CD4-positive, alpha-beta T cell (primary cell): ENCODE measurements at regions not wholly inside any gene's neighbourhood (a gene's known extent, or its start where the extent isn't known, plus 50 kb on each side); places are given as distances from the start of the nearest gene placed in this dataset.

Experiments used
- ATAC-seq: fragments of 200-7000 bp; cut with Tn5 transposase; one replicate; pipeline ENCODE4 v1.10.0; 2022; ENCODE audit warnings: mild to moderate bottlenecking; ENCODE audit not compliant: poor library complexity
- CTCF ChIA-PET: fragments of 350-600 bp; sonication (Branson Sonifier 250); formaldehyde crosslinking; loops from one replicate; lab custom pipeline; 2021; ENCODE audit warnings: antibody characterized with exemption, inconsistent platforms; lab: Charles Lee
- POLR2A ChIA-PET: fragments of 350-600 bp; sonication (Branson Sonifier 250); formaldehyde crosslinking; loops from one replicate; lab custom pipeline; 2021; ENCODE audit warnings: antibody characterized with exemption, inconsistent platforms; lab: Charles Lee
- DNase-seq, 14 experiments: peaks; one replicate each; pipeline ENCODE4 v3.0.0-alpha.2; 2013 to 2020; ENCODE audit warnings: mixed read lengths in 2 of 14
- H3K27ac ChIP-seq, 2 donors: one replicate each; pipeline versions ENCODE4 v1.5.1 to v1.7.0; 2013; ENCODE audit warnings: low read length in 2 of 2, low read depth in 1 of 2, mild to moderate bottlenecking in 1 of 2
- H3K27me3 ChIP-seq, 2 experiments: 1 replicate in 1 of 2; 2 replicates in 1 of 2; pipeline versions ENCODE4 v1.6.1 to v1.7.0; 2013; ENCODE audit warnings: low read length in 2 of 2, control low read depth in 1 of 2, mild to moderate bottlenecking in 1 of 2, moderate library complexity in 1 of 2; ENCODE audit not compliant: insufficient read depth in 2 of 2, control insufficient read depth in 1 of 2
- H3K36me3 ChIP-seq: one replicate; pipeline ENCODE4 v1.6.1; 2013; ENCODE audit warnings: low read length, control low read depth; ENCODE audit not compliant: insufficient read depth
- H3K4me1 ChIP-seq: one replicate; pipeline ENCODE4 v1.6.1; 2013; ENCODE audit warnings: low read length, control low read depth; ENCODE audit not compliant: insufficient read depth
- H3K4me3 ChIP-seq: one replicate; pipeline ENCODE4 v1.5.1; 2013; ENCODE audit warnings: mild to moderate bottlenecking, low read length, moderate library complexity
- H3K9me3 ChIP-seq, 2 experiments: 1 replicate in 1 of 2; 2 replicates in 1 of 2; pipeline versions ENCODE4 v1.6.1 to v1.7.0; 2013; ENCODE audit warnings: low read length in 2 of 2, mild to moderate bottlenecking in 2 of 2, control low read depth in 1 of 2, moderate library complexity in 1 of 2; ENCODE audit not compliant: control insufficient read depth in 1 of 2, insufficient read depth in 1 of 2
- H3K27ac Mint-ChIP-seq: one replicate; pipeline ENCODE4 v1.8.0; 2020; ENCODE audit warnings: mixed read lengths
- H3K27me3 Mint-ChIP-seq: one replicate; pipeline ENCODE4 v1.8.0; 2021; ENCODE audit warnings: mixed read lengths
- H3K36me3 Mint-ChIP-seq: one replicate; pipeline ENCODE4 v1.8.0; 2021; ENCODE audit warnings: low read depth, mixed read lengths
- H3K4me1 Mint-ChIP-seq: one replicate; pipeline ENCODE4 v1.8.0; 2021; ENCODE audit warnings: low read depth, mixed read lengths
- H3K4me3 Mint-ChIP-seq: one replicate; pipeline ENCODE4 v1.8.0; 2020; ENCODE audit warnings: mild to moderate bottlenecking, mixed read lengths
- H3K9me3 Mint-ChIP-seq: one replicate; pipeline ENCODE4 v1.8.0; 2020; ENCODE audit warnings: mixed read lengths
- CTCF ChIP-seq: fragments of 200-600 bp; IDR thresholded peaks from one replicate; pipeline ENCODE4 v1.8.0; 2022; ENCODE audit warnings: antibody characterized with exemption, mild to moderate bottlenecking
- intact Hi-C, 2 experiments: fragments of 100-400 bp; cut with DNase I in 1 of 2; cut with micrococcal nuclease in 1 of 2; formaldehyde crosslinking; loops; one replicate each; pipeline versions ENCODE4 v1.15.1 to v1.9.0; 2023 to 2025; cut with DNase I, micrococcal nuclease

DNA sequence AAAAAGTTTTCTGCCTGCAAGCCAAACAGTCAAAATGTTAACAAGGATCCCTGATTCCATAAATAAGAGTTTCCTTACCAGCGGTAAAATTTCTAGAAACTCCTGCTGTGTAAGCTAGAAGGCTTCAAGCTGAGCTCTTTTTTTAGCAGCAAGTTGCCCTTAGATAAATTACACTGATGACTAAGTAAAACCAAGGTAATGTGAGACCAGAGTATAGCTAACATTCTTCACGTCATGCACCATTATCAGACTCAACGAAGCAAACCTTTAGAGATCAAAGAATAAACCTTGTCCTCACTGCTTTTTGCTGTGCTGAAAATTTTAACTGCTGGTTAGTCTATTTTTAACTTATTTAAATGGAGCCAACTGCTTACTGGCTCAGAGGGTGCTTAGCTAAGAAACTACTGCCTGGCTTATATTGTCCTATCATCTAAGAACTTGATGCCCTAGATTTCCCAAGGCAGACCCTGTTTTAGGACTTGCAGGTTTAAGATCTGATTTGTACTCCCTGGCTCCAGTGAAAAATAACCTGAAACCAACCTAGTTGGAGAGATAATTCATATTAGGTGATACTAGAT is 900.7 kb downstream of the JRKL start:
- ATAC-seq, result no peak
- POLR2A ChIA-PET, result no interaction called here
- H3K4me1 Mint-ChIP-seq, result no peaks in the 10 kb centered on the region

GRCh38 chr11:97296301-97296700 is 906.5 kb downstream of the JRKL start:
- CTCF ChIA-PET, result no interaction called here
- POLR2A ChIA-PET, result no interaction called here
- TF ChIP-seq CTCF, result no peak
- H3K36me3 ChIP-seq, result no peaks in the 10 kb centered on the region
- no peak overlapping the region for H3K27ac ChIP-seq
- DNase-seq (no peak), ATAC-seq (no peak)
- H3K27me3 ChIP-seq, result no peaks in the 10 kb centered on the region
- Mint-ChIP-seq H3K4me1 (no peaks in the 10 kb centered on the region), H3K27me3 (no peaks in the 10 kb centered on the region), H3K36me3 (no peaks in the 10 kb centered on the region), H3K27ac (no peak overlapping the region), H3K4me3 (no peak overlapping the region), H3K9me3 (peaks cover 11% of the 10 kb centered on the region)
- intact Hi-C loops, result no loop called here
- no peaks in the 10 kb centered on the region for H3K9me3 ChIP-seq
- no peaks in the 10 kb centered on the region for H3K4me1 ChIP-seq
- no peak overlapping the region for H3K4me3 ChIP-seq

More for the DNA sequence above, 900.7 kb downstream of the JRKL start:
- Histone ChIP-seq H3K27ac (no peak overlapping the region), H3K4me3 (no peak overlapping the region), H3K36me3 (no peaks in the 10 kb centered on the region), H3K27me3 (no peaks in the 10 kb centered on the region), H3K9me3 (no peaks in the 10 kb centered on the region), H3K4me1 (no peaks in the 10 kb centered on the region)
- H3K4me3 Mint-ChIP-seq, result no peak overlapping the region
- H3K27ac Mint-ChIP-seq, result no peak overlapping the region
- CTCF ChIA-PET, result no interaction called here
- TF ChIP-seq CTCF, result no peak
- intact Hi-C loops, result no loop called here
- H3K27me3 Mint-ChIP-seq, result no peaks in the 10 kb centered on the region
- H3K36me3 Mint-ChIP-seq, result no peaks in the 10 kb centered on the region
- H3K9me3 Mint-ChIP-seq, result peaks cover 14% of the 10 kb centered on the region
- DNase-seq, result no peak

- intact Hi-C loops, result no loop called here
- Histone ChIP-seq H3K4me1 (no peaks in the 10 kb centered on the region), H3K4me3 (no peak overlapping the region), H3K9me3 (no peaks in the 10 kb centered on the region), H3K36me3 (no peaks in the 10 kb centered on the region), H3K27ac (no peak overlapping the region), H3K27me3 (no peaks in the 10 kb centered on the region)
- no peak for ATAC-seq
- no peaks in the 10 kb centered on the region for H3K27me3 Mint-ChIP-seq
- H3K36me3 Mint-ChIP-seq, result no peaks in the 10 kb centered on the region
- POLR2A ChIA-PET, result no interaction called here
- no peak for TF ChIP-seq CTCF
- no peaks in the 10 kb centered on the region for H3K4me1 Mint-ChIP-seq
- no peak for DNase-seq
- no peak overlapping the region for H3K4me3 Mint-ChIP-seq
- H3K9me3 Mint-ChIP-seq, result peaks cover 5% of the 10 kb centered on the region
- CTCF ChIA-PET, result no interaction called here
- H3K27ac Mint-ChIP-seq, result no peak overlapping the region
These were observed 919.5 kb downstream of the JRKL start for GRCh38 chr11:97309291-97309690.
